Stimulated activated naive B cell treated with anti-CD40 and anti-IgM and Interleukin-4, amounts not matched to agents 10 μg/mL and 1 μg/mL and 100 μg/mL, for 72 hours (primary cell): ENCODE measurements at regions not wholly inside any gene's neighbourhood (a gene's known extent, or its start where the extent isn't known, plus 50 kb on each side); places are given as distances from the start of the nearest gene placed in this dataset.

ENCODE experiments used
- ATAC-seq, 2 donors: fragments of 150-1000 bp; cut with Tn5 transposase; replicated peaks; 2 replicates each; pipeline ENCODE4 v1.10.0; 2021; ENCODE audit warnings: moderate library complexity in 1 of 2
- DNase-seq: peaks from one replicate; pipeline ENCODE4 v3.0.0; 2021
- H3K27ac Mint-ChIP-seq: one replicate; pipeline ENCODE4 v1.8.0; 2022; ENCODE audit warnings: mild to moderate bottlenecking, mixed read lengths
- H3K27me3 Mint-ChIP-seq, 2 donors: one replicate each; pipeline ENCODE4 v1.8.0; 2022; ENCODE audit warnings: mixed read lengths in 2 of 2
- H3K36me3 Mint-ChIP-seq, 2 donors: one replicate each; pipeline ENCODE4 v1.8.0; 2022; ENCODE audit warnings: mixed read lengths in 2 of 2, mild to moderate bottlenecking in 1 of 2
- H3K4me1 Mint-ChIP-seq, 2 donors: one replicate each; pipeline ENCODE4 v1.8.0; 2022; ENCODE audit warnings: mixed read lengths in 2 of 2, mild to moderate bottlenecking in 1 of 2
- H3K4me3 Mint-ChIP-seq, 2 donors: one replicate each; pipeline ENCODE4 v1.8.0; 2022; ENCODE audit warnings: mild to moderate bottlenecking in 2 of 2, mixed read lengths in 2 of 2, moderate library complexity in 1 of 2
- H3K9me3 Mint-ChIP-seq, 2 donors: one replicate each; pipeline ENCODE4 v1.8.0; 2022; ENCODE audit warnings: mixed read lengths in 2 of 2, mild to moderate bottlenecking in 1 of 2

GRCh38 chr7:18344536-18344935 lies 151.0 kb upstream of the HDAC9 start:
- no peak for DNase-seq
- H3K9me3 Mint-ChIP-seq: peaks cover 8 to 12% of the 10 kb centered on the region in 2 donors
- no peak for ATAC-seq
- no peak overlapping the region for H3K27ac Mint-ChIP-seq
- no peak overlapping the region for H3K4me3 Mint-ChIP-seq
- H3K27me3 Mint-ChIP-seq: no peaks in the 10 kb centered on the region
- peaks cover 18 to 21% of the 10 kb centered on the region in 2 donors for H3K36me3 Mint-ChIP-seq
- peaks cover 10 to 45% of the 10 kb centered on the region in 2 donors for H3K4me1 Mint-ChIP-seq

- DNase-seq (peak; percentile 33), ATAC-seq (peak; percentile 73 to 75)
- Mint-ChIP-seq H3K27ac (no peak overlapping the region), H3K4me1 (peaks cover 10 to 45% of the 10 kb centered on the region in 2 donors), H3K9me3 (peaks cover 7 to 8% of the 10 kb centered on the region in 2 donors), H3K36me3 (peaks cover 11 to 16% of the 10 kb centered on the region in 2 donors), H3K27me3 (no peaks in the 10 kb centered on the region), H3K4me3 (no peak overlapping the region)
Observed at GRCh38 chr7:18345641-18346234, 149.8 kb upstream of the HDAC9 start.

- H3K9me3 Mint-ChIP-seq: peaks cover 0 to 1% of the 10 kb centered on the region in 2 donors
- peaks cover 1 to 2% of the 10 kb centered on the region in 2 donors for H3K36me3 Mint-ChIP-seq
- H3K27ac Mint-ChIP-seq: no peak overlapping the region
- ATAC-seq: peak; percentile 60 to 67
- peaks cover 4 to 30% of the 10 kb centered on the region in 2 donors for H3K4me1 Mint-ChIP-seq
- no peak for DNase-seq
- H3K4me3 Mint-ChIP-seq: no peak overlapping the region
- no peaks in the 10 kb centered on the region for H3K27me3 Mint-ChIP-seq
Observed at GRCh38 chr7:18347170-18347569, 148.4 kb upstream of the HDAC9 start.

- Mint-ChIP-seq H3K27ac (no peak overlapping the region), H3K9me3 (no peaks in the 10 kb centered on the region), H3K4me3 (no peak overlapping the region)
Observed at GRCh38 chr7:18350678-18351077, 144.9 kb upstream of the HDAC9 start.

GRCh38 chr7:18352339-18353255 lies 143.0 kb upstream of the HDAC9 start:
- H3K4me3 Mint-ChIP-seq: no peak overlapping the region
- no peak overlapping the region for H3K27ac Mint-ChIP-seq
- H3K4me1 Mint-ChIP-seq: peaks cover 10 to 45% of the 10 kb centered on the region in 2 donors
- ATAC-seq (peak; percentile 70 to 73), DNase-seq (peak; percentile 18)
- H3K9me3 Mint-ChIP-seq: no peaks in the 10 kb centered on the region
- peaks cover under 1% of the 10 kb centered on the region in 2 donors for H3K36me3 Mint-ChIP-seq
- no peaks in the 10 kb centered on the region for H3K27me3 Mint-ChIP-seq

More at GRCh38 chr7:18350678-18351077, 144.9 kb upstream of the HDAC9 start:
- H3K4me1 Mint-ChIP-seq: peaks cover 5 to 40% of the 10 kb centered on the region in 2 donors
- no peak for DNase-seq
- no peaks in the 10 kb centered on the region for H3K27me3 Mint-ChIP-seq
- no peak for ATAC-seq
- H3K36me3 Mint-ChIP-seq: no peaks in the 10 kb centered on the region

GRCh38 chr7:18353339-18353738 lies 142.2 kb upstream of the HDAC9 start:
- ATAC-seq: no peak

GRCh38 chr7:18354108-18355085 lies 141.2 kb upstream of the HDAC9 start:
- Mint-ChIP-seq H3K36me3 (peaks cover 4 to 5% of the 10 kb centered on the region in 2 donors), H3K4me3 (no peak overlapping the region), H3K27me3 (no peaks in the 10 kb centered on the region), H3K4me1 (peaks cover 14 to 55% of the 10 kb centered on the region in 2 donors), H3K9me3 (no peaks in the 10 kb centered on the region), H3K27ac (no peak overlapping the region)
- no peak for DNase-seq
- ATAC-seq: no peak

More at GRCh38 chr7:18353339-18353738, 142.2 kb upstream of the HDAC9 start:
- H3K27ac Mint-ChIP-seq: no peak overlapping the region
- no peak overlapping the region for H3K4me3 Mint-ChIP-seq
- H3K9me3 Mint-ChIP-seq: no peaks in the 10 kb centered on the region
- peaks cover 14 to 49% of the 10 kb centered on the region in 2 donors for H3K4me1 Mint-ChIP-seq
- H3K27me3 Mint-ChIP-seq: no peaks in the 10 kb centered on the region
- peaks cover 4 to 5% of the 10 kb centered on the region in 2 donors for H3K36me3 Mint-ChIP-seq
- DNase-seq: no peak

- ATAC-seq (peak; percentile 54 to 56), DNase-seq (no peak)
- H3K27me3 Mint-ChIP-seq: no peaks in the 10 kb centered on the region
- peak overlapping the region; percentile 68 to 69 for H3K4me3 Mint-ChIP-seq
- H3K4me1 Mint-ChIP-seq: peaks cover 16 to 67% of the 10 kb centered on the region in 2 donors
- H3K36me3 Mint-ChIP-seq: peaks cover 5 to 10% of the 10 kb centered on the region in 2 donors
- peak overlapping the region; percentile 34 for H3K27ac Mint-ChIP-seq
- peaks cover 0 to 2% of the 10 kb centered on the region in 2 donors for H3K9me3 Mint-ChIP-seq
Observed at GRCh38 chr7:18356191-18356645, 139.3 kb upstream of the HDAC9 start.

- Mint-ChIP-seq H3K4me1 (peaks cover 16 to 62% of the 10 kb centered on the region in 2 donors), H3K36me3 (peaks cover 5 to 10% of the 10 kb centered on the region in 2 donors), H3K4me3 (no peak overlapping the region), H3K27ac (no peak overlapping the region), H3K27me3 (no peaks in the 10 kb centered on the region), H3K9me3 (peaks cover 0 to 2% of the 10 kb centered on the region in 2 donors)
- peak; percentile 50 to 70 for ATAC-seq
- DNase-seq: no peak
Observed at GRCh38 chr7:18357691-18358090, 137.9 kb upstream of the HDAC9 start.

- H3K36me3 Mint-ChIP-seq: peaks cover 5 to 10% of the 10 kb centered on the region in 2 donors
- H3K9me3 Mint-ChIP-seq: peaks cover 0 to 2% of the 10 kb centered on the region in 2 donors
- ATAC-seq: no peak
- DNase-seq: no peak
- H3K4me1 Mint-ChIP-seq: peaks cover 14 to 53% of the 10 kb centered on the region in 2 donors
- no peaks in the 10 kb centered on the region for H3K27me3 Mint-ChIP-seq
- no peak overlapping the region for H3K4me3 Mint-ChIP-seq
- no peak overlapping the region for H3K27ac Mint-ChIP-seq
Observed at GRCh38 chr7:18361756-18362155, 133.8 kb upstream of the HDAC9 start.

- Mint-ChIP-seq H3K9me3 (peaks cover 0 to 2% of the 10 kb centered on the region in 2 donors), H3K27me3 (no peaks in the 10 kb centered on the region), H3K27ac (no peak overlapping the region), H3K36me3 (peaks cover 2 to 5% of the 10 kb centered on the region in 2 donors), H3K4me1 (peaks cover 8 to 33% of the 10 kb centered on the region in 2 donors), H3K4me3 (no peak overlapping the region)
- DNase-seq: no peak
- ATAC-seq: no peak
Observed at GRCh38 chr7:18363751-18364380, 131.7 kb upstream of the HDAC9 start.

- DNase-seq (no peak), ATAC-seq (no peak)
- H3K4me1 Mint-ChIP-seq: peaks cover 8 to 33% of the 10 kb centered on the region in 2 donors
- no peaks in the 10 kb centered on the region for H3K27me3 Mint-ChIP-seq
- H3K9me3 Mint-ChIP-seq: peaks cover 0 to 2% of the 10 kb centered on the region in 2 donors
- H3K36me3 Mint-ChIP-seq: peaks cover 2 to 5% of the 10 kb centered on the region in 2 donors
- H3K4me3 Mint-ChIP-seq: no peak overlapping the region
- no peak overlapping the region for H3K27ac Mint-ChIP-seq
Observed at GRCh38 chr7:18364396-18364795, 131.2 kb upstream of the HDAC9 start.

GRCh38 chr7:18366394-18366793 lies 129.2 kb upstream of the HDAC9 start:
- H3K9me3 Mint-ChIP-seq: no peaks in the 10 kb centered on the region
- H3K27me3 Mint-ChIP-seq: no peaks in the 10 kb centered on the region
- no peak overlapping the region for H3K4me3 Mint-ChIP-seq
- H3K4me1 Mint-ChIP-seq: peaks cover 6 to 28% of the 10 kb centered on the region in 2 donors
- H3K36me3 Mint-ChIP-seq: peaks cover 0 to 4% of the 10 kb centered on the region in 2 donors
- no peak overlapping the region for H3K27ac Mint-ChIP-seq
- ATAC-seq (no peak), DNase-seq (no peak)
